HG03175 (cell line): ENCODE measurements at regions not wholly inside any gene's neighbourhood (a gene's known extent, or its start where the extent isn't known, plus 50 kb on each side); places are given as distances from the start of the nearest gene placed in this dataset.

Source experiments
- ATAC-seq: cut with Tn5 transposase; IDR thresholded peaks from one replicate; pipeline ENCODE4 v1.9.1; 2021; ENCODE audit warnings: mild to moderate bottlenecking, moderate library complexity; ENCODE audit not compliant: unreplicated experiment

DNA sequence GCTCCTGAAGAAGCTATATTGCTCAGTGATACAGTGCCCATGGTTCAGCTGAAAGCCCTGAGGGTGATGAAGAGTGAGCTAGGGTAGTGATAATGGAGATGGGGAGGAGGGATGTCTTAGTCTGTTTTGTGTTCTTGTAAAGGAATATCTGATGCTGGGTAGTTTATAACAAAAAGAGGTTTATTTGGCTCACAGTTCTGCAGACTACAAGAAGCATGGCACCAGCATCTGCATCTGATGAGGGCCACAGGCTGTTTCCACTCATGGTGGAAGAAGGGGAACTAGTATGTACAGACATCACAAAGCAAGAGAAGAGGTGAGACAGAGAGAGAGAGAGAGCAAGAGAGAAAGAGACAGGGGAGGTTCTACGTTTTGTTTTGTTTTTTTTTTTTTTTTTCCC lies 417.3 kb upstream of the TRIB2 start:
- no peak for ATAC-seq

DNA sequence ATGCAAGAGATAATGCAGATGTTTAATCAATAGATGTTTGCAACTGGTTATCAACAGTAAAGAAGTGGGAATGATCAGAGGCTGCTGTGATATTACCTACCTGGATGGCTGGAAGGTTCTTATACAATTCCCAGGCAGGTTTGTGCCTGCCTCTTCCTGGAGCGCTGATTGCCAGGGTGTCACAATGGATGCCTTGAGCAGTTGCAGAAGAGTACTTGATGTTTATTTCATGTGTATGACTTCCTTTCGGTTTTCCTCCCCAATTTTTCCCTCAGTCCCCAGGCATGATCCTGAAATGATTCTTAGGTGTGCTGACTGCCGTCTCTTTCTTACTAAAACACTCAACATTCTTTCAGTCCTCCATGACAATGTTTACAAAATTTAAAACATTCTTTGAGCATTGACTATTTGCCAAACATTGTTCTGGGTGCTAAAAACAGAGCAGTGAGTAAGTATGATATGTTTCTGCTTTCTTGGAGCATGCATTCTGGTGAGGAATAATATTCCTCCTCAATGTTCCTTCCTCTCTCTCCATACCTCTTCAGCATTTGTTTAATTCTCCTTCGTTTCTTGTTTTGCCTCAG lies 416.6 kb upstream of the TRIB2 start:
- no peak for ATAC-seq

DNA sequence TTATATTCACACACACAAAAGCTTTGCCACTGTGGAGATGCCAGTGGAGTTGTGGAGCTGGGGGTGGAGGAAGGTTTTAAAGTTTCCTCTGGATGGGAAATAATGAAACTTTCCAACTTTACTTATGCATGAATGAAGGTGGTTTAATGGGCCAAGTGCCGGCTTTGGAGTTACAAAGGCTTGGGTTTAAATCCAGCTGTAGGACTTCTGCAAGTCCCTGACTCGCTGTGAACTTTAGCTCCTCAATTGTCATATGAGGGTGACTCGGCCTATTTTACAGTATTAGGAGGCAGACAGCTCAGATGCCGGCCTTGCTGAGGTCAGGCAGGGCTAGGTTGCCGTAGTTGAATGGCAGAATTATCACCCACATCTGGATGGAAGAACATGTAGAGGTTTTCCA lies 415.8 kb upstream of the TRIB2 start:
- ATAC-seq, result no peak

DNA sequence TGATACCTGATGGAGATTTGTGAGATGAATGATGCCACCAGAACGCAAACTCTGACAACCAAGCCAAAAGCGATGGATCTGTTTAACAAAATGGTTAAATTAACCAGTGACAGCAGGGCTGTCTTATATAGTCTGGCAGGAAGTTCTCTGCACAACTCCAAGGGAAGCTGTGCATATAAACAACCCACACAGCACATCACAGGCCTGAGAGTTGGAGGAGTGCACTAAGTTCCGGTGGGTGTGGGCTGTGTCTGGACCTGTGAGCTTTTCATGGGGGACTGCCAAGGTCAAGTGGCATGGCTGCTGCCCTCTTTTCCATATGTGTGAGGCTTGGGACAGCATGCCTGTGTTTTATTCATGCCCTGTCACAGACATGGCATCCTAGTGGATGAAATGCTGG lies 414.6 kb upstream of the TRIB2 start:
- ATAC-seq, result no peak

DNA sequence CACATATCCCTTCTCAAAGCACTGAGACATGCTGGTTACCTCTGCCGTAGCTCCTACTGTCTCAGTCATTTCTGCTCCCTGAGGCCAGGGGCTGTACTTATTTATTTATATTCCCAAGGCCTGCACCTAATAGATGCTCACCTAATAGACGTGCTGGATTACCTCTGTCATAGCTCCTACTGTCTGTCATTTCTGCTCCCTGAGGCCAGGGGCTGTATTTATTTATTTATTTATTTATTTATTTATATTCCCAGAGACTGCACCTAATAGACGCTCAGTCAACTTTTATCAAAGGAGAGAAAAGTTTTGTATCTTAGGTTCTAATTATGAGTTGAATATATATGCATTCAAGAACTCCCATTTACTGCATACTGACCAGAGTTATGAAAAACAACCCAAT lies 414.0 kb upstream of the TRIB2 start:
- ATAC-seq, result no peak

DNA sequence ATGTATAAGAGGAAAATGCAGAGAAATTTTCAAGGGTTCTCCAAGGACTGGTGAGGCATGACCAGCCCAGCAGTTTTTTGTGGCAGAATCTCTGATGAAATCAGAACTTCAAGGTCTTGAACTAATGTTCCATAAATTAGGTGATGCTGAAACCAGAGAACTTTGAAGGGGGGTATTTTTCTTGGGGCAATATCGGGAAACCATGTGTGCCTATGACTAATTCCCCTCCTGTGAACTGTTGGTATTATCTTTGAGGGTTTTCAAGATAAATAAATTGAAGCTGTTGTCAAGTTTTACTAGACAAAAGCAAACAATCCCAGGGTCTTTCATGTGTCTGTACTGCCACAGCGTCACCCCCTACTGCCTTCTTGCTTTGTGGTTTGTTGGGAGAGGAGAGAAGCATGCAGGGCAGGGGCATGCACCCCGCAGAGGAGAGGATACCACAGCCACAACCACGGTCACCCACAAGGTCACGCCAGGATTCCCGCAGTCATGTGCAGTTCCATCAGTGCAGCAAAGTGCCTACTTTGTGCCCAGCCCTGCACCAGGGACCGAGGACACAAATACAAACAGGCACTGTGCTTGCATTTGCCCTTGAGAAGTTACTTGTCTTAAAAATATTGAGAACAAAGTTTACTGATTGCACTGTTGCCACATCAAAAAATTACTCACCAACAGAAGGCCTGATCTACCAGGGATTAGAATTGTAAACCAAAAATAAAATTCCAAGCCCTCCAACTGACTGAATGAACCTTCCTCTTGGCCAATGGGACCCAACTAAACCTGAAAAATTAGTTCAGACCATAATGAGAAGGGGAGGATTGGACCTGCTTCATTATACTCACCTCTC lies 413.3 kb upstream of the TRIB2 start:
- ATAC-seq, result no peak

DNA sequence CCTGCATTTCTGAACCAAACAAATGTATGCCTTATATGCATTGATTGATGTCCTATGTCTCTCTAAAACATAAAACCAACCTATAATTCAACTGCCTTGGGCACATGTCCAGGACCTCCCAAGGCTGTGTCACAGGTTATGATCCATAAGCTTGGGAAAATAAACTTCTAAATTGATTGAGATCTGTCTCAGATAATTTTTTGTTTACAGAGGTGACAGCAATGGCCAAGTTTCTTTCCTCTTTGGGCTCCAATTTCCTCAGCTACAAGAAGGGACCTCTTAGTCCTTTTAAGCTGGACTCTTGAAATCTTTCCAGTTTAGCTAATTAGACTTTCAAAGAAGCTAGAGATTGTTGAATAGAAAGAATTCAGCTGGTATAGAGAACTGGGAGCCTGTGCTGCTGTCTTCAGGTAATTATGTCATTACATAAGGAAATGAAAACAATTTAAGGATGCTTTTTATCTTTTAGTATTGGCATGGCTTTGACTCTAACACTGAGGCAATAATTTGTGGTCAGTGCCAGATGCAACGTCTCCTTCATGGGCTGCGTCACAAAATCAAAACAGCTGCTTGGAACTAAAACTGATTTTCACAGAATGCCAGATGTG lies 412.1 kb upstream of the TRIB2 start:
- ATAC-seq, result no peak

DNA sequence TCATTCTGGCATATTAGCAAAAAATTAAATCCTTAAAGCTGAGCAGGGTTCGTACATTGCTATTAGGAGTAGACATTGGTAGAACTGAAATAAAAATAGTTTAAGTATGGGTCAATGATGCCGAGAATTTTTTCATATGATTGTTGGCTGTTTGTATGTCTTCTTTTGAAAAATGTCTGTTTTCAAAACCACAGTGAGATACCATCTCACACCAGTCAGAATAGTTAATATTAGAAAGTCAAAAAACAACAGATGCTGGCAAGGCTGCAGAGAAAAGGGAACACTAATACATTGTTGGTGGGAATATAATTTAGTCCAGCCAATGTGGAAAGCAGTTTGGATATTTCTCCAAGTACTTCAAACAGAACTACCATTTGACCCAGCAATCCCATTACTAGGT lies 410.8 kb upstream of the TRIB2 start:
- ATAC-seq, result no peak

DNA sequence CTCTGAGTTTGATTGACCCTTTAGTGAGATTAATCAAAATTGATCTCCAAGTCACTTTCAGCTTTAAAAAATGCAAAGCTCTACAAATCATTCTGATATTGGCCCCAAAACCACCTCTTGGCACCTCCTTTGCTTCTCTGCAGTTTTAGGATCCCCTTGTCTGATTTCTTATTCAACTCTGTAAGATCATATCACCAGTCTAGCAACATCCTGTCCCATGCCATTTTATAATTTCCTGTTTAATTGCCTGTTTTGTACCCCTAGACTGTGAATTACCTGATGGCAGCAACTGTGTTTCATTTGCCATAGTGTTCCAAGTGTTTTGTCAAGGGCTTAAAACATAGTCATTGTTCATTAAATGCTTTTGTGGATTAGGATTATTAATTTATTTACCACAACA lies 406.3 kb upstream of the TRIB2 start:
- ATAC-seq, result no peak

DNA sequence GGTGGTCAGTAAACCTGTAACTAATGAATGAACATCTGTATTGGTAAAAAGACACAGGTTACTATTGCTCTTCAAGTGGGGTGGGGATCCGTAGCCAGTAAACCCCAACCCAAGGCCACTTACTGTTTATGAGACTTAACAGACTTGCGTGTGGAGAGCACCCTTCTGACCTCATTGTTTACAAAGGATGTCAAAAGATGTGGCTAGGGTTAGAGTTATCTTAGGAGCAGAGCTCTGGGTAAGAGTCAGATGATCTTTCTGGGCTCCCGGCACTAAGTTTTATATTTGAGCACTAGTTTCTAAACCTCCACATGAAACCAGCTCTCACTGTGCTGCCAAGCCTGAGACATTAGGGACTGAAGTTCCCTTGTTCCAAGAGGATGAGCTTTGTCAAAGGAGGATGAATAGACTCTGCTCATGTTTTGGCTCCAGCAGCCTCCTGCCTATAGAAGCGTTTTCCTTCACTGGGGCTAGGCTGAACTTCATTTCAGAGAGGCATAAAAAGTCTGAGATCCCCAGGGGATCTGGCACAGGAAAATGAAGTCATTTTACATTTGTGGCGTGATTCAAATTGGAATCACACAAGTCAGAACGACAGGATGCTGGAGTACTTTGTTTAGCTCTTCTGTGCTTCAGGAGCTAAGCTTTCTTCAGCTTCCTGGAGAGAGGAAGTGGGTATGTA lies 403.1 kb upstream of the TRIB2 start:
- ATAC-seq, result no peak

DNA sequence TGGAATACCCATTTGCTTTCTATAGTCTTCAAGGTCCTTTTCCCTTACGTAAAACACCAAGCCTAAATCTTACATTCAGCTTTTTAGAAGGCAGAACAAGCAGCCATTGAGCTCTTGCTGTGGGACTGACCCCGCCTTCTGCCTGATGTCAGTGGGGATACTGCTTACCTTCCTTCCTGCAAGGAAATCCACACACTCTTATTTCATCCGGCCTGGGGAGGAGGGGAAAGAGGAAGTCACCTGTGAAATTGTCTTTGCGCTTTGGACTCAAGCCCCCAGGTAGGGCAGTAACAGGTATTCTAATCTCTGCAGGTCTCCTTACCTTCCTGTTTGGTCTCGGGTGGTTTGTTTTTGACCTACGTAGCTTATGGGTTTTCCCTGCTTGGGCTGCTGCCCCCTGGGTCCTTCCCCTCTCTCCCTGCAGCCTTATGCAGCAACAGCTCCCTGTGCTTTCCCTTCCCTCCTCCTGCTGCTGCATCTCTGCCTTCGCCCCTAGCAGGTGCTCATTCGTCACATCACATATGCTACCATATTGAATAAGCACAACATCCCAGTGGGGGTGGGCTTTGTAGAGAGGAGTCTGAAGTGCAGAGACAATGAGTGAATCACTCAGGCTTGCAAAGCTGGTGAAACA lies 402.5 kb upstream of the TRIB2 start:
- ATAC-seq, result no peak

DNA sequence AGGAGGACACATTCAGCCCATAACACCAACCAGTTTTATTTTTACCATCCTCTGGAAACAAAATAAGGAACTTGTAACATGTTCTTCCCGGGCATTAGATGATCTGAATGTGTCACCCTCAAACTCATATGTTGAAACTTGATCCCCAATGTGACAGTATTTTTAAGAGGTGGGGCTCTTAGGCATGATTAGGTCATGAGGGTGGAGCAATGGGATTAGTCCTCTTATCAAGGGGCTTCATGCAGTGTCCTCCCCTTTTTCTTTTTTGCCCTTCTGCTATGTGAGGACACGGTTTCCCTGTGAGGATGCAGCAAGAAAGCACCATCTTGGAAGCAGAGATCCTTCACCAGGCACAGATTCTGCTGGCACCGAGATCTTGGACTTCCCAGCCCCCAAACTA lies 401.5 kb upstream of the TRIB2 start:
- no peak for ATAC-seq

DNA sequence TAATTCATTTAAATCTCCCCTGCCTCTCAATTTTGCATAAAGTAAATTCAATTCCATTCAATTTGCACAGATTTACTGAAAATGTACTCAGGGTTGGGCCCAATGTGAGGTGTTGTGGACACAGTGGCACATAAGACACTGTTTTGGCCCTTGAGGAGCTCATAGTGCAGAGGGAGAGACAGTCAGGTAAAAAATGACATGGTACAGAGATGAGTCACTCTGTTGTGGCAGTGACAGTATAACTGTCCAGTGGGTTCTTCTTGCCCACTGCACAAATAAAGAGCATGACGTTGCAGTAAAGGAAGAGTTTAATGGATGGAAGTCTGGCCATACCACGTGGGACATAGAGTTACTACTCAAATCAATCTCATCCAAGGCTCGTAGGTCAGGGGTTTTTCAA lies 400.3 kb upstream of the TRIB2 start:
- no peak for ATAC-seq

DNA sequence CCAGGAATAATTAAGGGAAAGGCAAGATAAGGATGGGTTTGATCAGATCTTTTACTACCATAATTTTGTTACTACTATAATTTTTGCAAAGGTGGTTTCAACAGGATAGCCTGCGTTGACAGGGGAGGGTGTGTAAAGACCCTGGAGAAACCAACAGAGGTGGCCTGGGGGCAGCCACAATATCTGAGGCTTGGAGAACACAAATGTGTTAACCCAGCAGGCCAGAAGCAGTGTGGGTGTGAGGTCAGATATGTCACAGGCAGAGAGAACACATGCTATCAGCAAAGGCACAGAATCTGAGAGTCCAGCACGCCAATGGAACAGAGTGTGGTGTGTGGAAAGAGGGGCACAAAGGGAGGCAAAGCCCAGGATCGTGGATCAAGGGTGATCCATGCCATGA lies 399.4 kb upstream of the TRIB2 start:
- ATAC-seq, result no peak

DNA sequence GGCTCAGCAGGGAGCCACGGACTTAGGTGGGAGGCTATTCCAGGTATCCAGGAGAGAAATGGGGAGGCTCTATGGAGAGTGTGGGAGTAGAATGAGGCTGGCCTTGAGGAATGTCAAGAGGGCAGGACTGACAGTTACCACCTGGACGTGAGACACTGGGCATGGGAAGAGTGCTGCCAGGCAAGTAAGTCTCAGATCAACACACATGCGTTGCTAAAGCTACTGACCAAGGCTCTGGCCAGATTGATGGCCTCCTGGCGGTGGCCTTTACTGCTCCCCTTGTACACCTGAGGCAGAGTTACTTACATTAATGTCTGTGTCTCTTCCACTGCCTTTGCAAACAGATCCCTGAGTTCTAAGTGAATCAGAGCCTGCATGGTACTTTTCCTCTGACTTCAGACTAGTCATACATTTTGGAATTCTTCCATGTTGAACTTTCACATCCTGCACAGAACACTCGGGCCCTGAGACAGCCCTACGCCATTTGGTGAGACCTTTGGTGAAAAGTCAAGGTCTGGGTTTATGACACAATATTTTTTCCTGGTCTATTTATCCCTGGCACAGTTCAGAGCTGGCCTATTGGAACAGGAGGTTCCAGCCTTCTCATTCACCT lies 398.8 kb upstream of the TRIB2 start:
- no peak for ATAC-seq

DNA sequence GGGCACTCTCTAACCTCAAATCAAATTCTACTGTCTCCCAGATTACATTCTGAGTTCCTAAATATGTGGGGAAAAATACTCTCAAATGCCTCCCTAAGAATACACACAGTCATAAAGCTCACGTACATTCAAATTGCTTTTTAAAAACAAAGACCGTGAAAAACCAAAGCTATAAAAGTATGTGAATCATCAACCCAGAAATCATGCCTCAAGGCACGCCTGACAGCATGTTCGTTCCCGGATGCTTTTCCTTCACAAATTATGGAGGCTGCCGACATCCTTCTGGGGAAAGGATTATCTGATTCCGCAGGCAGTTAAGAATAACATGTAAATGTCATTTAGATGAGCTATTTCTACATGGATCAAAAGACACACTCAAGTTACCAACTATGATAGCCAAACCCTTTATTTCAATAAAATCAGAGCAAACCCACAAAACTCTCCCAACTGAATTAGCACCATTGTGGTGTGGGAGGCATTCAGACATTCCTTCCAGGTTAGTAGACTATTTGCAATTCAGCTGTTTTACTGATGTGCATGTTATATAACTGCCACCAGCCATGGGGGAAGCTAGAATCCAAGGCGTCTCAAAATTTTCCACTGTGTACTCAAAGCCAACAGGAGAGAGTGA lies 398.2 kb upstream of the TRIB2 start:
- ATAC-seq, result no peak

DNA sequence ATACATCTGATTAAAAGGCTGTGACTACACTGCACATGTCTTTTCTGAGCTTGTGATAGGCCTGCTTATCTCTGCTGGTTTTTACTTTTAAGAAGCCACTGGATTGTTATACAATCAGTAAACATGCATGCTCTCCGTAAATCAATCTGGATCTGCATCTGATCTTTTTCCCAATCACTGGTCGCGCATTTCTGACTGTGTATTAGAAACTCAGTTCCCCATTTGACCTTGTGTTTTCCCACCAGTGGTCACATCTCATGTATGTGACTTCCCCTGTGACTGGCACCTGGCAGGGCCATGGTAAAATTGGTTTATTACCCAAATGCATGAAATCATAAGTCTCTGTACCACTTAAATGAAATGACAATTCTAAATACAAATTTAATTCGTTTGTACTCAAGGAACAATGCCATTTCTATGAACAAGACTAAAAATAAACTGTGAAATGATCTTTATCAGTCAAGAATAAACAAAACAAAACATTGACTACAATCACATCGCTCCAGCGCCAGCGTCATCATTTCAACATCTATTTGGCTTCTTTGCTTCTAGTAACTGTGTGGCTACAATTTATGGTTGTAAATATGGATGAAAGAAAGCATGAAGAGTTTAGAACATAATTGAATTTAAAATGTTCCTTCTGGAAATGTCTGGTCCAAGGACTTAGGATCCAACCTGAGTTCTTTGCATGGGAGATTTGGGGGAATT lies 396.6 kb upstream of the TRIB2 start:
- ATAC-seq, result no peak

DNA sequence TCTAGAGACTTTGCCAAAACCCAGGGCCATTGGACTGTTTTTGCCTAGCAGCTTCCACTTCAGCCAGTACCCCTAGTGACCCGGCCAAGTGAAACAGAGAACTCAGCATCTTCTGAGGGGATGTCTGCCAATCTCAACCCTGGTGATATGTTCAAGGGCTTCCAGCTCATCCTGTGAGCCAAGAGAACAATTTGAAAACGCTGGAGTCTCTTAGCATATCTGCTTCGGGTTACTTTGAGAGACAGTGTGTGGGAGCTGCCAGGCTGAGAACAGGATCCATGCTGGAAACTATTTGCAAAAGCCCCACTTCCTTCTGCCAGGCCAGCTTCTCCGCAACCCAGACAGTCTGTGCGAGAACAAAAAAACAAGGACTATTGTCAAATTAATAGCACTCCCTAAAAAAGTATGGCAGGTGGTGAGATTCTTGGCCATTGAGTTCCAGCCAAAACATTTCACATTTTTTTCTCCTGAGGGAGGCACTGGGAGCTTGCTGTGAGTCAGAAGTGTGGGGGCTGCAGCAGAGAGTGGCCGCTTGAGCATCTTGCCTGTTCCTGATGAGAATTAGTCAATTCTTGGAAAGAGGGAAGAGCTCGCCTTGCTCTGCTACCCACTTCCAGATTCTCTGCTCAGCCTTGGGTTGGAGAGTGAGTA lies 395.6 kb upstream of the TRIB2 start:
- no peak for ATAC-seq

DNA sequence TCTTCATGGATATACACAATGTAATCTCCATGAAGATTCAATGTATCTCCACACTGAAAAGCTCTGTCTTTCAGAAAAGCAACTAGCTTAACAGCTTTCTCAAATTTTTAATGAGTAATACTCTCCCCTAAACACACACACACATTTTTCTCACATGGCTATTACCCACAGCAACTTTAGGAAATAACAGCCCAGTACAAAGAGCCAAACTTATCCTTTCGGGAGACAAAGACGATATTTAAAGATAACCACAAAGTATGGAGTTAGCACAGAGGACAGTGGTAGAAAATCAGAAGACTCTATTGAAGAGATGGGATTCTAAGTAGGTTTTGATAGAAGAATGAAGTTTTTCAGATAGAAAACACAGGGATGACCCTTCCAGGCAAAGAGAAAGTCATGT lies 394.9 kb upstream of the TRIB2 start:
- ATAC-seq, result no peak
